ENCODE measurements at regions not wholly inside any gene's neighbourhood (a gene's known extent, or its start where the extent isn't known, plus 50 kb on each side); places are given as distances from the start of the nearest gene placed in this dataset.

- no peak for TF ChIP-seq POLR2AphosphoS5 (IDR thresholded peaks at IDR 0.05)
- TF ChIP-seq CTCF (IDR thresholded peaks at IDR 0.05; ENCODE audit: poor library complexity, severe bottlenecking) = no peak
- TF ChIP-seq SMC3 (conservative IDR thresholded peaks at IDR 0.05; ENCODE audit: poor library complexity) = no peak
- no peak for TF ChIP-seq EZH2 (IDR thresholded peaks at IDR 0.05; ENCODE audit: borderline replicate concordance, insufficient read depth, low read length, poor library complexity, severe bottlenecking)
- no peak for TF ChIP-seq MXI1 (conservative IDR thresholded peaks at IDR 0.05; ENCODE audit: poor library complexity, severe bottlenecking)
- TF ChIP-seq TAF1 (IDR thresholded peaks at IDR 0.05; ENCODE audit: low read depth) = no peak
- TF ChIP-seq REST (IDR thresholded peaks at IDR 0.05; ENCODE audit: borderline replicate concordance) = no peak
- no peak for TF ChIP-seq RAD21 (conservative IDR thresholded peaks at IDR 0.05)
These were observed 359.1 kb upstream of the TBX3 start for GRCh38 chr12:115043079-115043478.
